GM23338 (cell line): ENCODE measurements at regions not wholly inside any gene's neighbourhood (a gene's known extent, or its start where the extent isn't known, plus 50 kb on each side); places are given as distances from the start of the nearest gene placed in this dataset.

Experiments used
- ATAC-seq: fragments of 200-7000 bp; cut with Tn5 transposase; 3 replicates; pipeline ENCODE4 v1.9.1; 2020
- DNase-seq: peaks from one replicate; pipeline ENCODE4 v3.0.0-alpha.2; 2015; ENCODE audit warnings: low spot score
- H2AFZ ChIP-seq: fragments of 200-600 bp; sonication (generic); 2 replicates; pipeline ENCODE4 v1.8.0; 2016; ENCODE audit warnings: antibody characterized with exemption, mild to moderate bottlenecking, moderate library complexity
- H3F3A ChIP-seq: fragments of 200-600 bp; sonication (generic); replicated peaks from 2 replicates; pipeline ENCODE4 v1.8.0; 2017; ENCODE audit warnings: antibody characterized with exemption, mixed run types, low read depth
- H3K27ac ChIP-seq: fragments of 200-600 bp; sonication (generic); 2 replicates; pipeline ENCODE4 v1.6.1; 2016; ENCODE audit warnings: low read depth
- H3K27me3 ChIP-seq: fragments of 200-600 bp; sonication (generic); 2 replicates; pipeline ENCODE4 v1.8.0; 2016; ENCODE audit warnings: mild to moderate bottlenecking, mixed run types, moderate library complexity; ENCODE audit not compliant: insufficient read depth
- H3K36me3 ChIP-seq: fragments of 200-600 bp; sonication (generic); 2 replicates; pipeline ENCODE4 v1.8.0; 2016; ENCODE audit warnings: mild to moderate bottlenecking; ENCODE audit not compliant: insufficient read depth
- H3K4me1 ChIP-seq: fragments of 200-600 bp; sonication (generic); 2 replicates; pipeline ENCODE4 v1.8.0; 2016; ENCODE audit warnings: mild to moderate bottlenecking, moderate library complexity; ENCODE audit not compliant: insufficient read depth
- H3K4me2 ChIP-seq: fragments of 200-600 bp; sonication (generic); 2 replicates; pipeline ENCODE4 v1.7.1; 2017; ENCODE audit warnings: mixed run types
- H3K4me3 ChIP-seq: fragments of 200-600 bp; sonication (generic); 2 replicates; pipeline ENCODE4 v1.6.1; 2016; ENCODE audit warnings: mixed run types
- H3K79me2 ChIP-seq: fragments of 200-600 bp; sonication (generic); replicated peaks from 2 replicates; pipeline ENCODE4 v1.8.0; 2017; ENCODE audit warnings: mild to moderate bottlenecking; ENCODE audit not compliant: insufficient read depth
- H3K9me2 ChIP-seq: fragments of 200-600 bp; sonication (generic); 2 replicates; pipeline ENCODE4 v1.8.0; 2017; ENCODE audit not compliant: insufficient read depth
- H4K20me1 ChIP-seq: fragments of 200-600 bp; sonication (generic); replicated peaks from 2 replicates; pipeline ENCODE4 v1.8.0; 2017; ENCODE audit warnings: mild to moderate bottlenecking; ENCODE audit not compliant: insufficient read depth
- H3K27ac Mint-ChIP-seq: 2 replicates; pipeline ENCODE4 v1.8.0; 2020; ENCODE audit warnings: inconsistent platforms, mild to moderate bottlenecking, moderate library complexity, mixed read lengths
- H3K27me3 Mint-ChIP-seq: 3 replicates; pipeline ENCODE4 v1.8.0; 2022; ENCODE audit warnings: low read depth, mild to moderate bottlenecking, moderate library complexity, mixed read lengths, inconsistent platforms; ENCODE audit not compliant: insufficient read depth, poor library complexity
- H3K36me3 Mint-ChIP-seq: 3 replicates; pipeline ENCODE4 v1.8.0; 2021; ENCODE audit warnings: low read depth, mild to moderate bottlenecking, inconsistent platforms, moderate library complexity, mixed read lengths
- H3K4me1 Mint-ChIP-seq: 3 replicates; pipeline ENCODE4 v1.8.0; 2020; ENCODE audit warnings: mild to moderate bottlenecking, inconsistent platforms, mixed read lengths
- H3K4me3 Mint-ChIP-seq: 3 replicates; pipeline ENCODE4 v1.8.0; 2021; ENCODE audit warnings: moderate library complexity, mild to moderate bottlenecking, inconsistent platforms, mixed read lengths
- H3K9me3 Mint-ChIP-seq: 3 replicates; pipeline ENCODE4 v1.8.0; 2020; ENCODE audit warnings: moderate library complexity, mild to moderate bottlenecking, inconsistent platforms, mixed read lengths
- CREB1 ChIP-seq: fragments of 250-450 bp; sonication (Bioruptor Pico); IDR thresholded peaks from 2 replicates; pipeline ENCODE4 v1.5.0; 2020; ENCODE audit warnings: low read depth, mild to moderate bottlenecking, moderate library complexity
- ETS1 ChIP-seq: IDR thresholded peaks from 2 replicates; pipeline ENCODE4 v1.6.1; 2016; ENCODE audit warnings: antibody characterized with exemption
- EZH2 ChIP-seq: fragments of 200-600 bp; sonication (generic); IDR thresholded peaks from one replicate; pipeline ENCODE4 v1.8.0; 2017; ENCODE audit warnings: antibody characterized with exemption, mild to moderate bottlenecking, low read depth; ENCODE audit not compliant: unreplicated experiment
- EZH2phosphoT487 ChIP-seq: fragments of 200-600 bp; sonication (generic); IDR thresholded peaks from one replicate; pipeline ENCODE4 v1.8.1; 2018; ENCODE audit warnings: antibody characterized with exemption; ENCODE audit not compliant: unreplicated experiment
- JUNB ChIP-seq: IDR thresholded peaks from one replicate; pipeline ENCODE4 v1.6.1; 2016; ENCODE audit warnings: antibody characterized with exemption; ENCODE audit not compliant: unreplicated experiment
- NANOG ChIP-seq: IDR thresholded peaks from 2 replicates; pipeline ENCODE4 v1.6.1; 2016; ENCODE audit warnings: antibody characterized with exemption, borderline replicate concordance
- POLR2AphosphoS5 ChIP-seq: IDR thresholded peaks from 2 replicates; pipeline ENCODE4 v1.6.1; 2016; ENCODE audit warnings: antibody characterized with exemption, low read depth
- STAT1 ChIP-seq: IDR thresholded peaks from one replicate; pipeline ENCODE4 v1.6.1; 2016; ENCODE audit warnings: antibody characterized with exemption; ENCODE audit not compliant: unreplicated experiment
- ZNF114 ChIP-seq: fragments of 250-450 bp; sonication (Bioruptor Pico); IDR thresholded peaks from 2 replicates; pipeline ENCODE4 v1.5.0; 2020; ENCODE audit warnings: mild to moderate bottlenecking, moderate library complexity
- TF ChIP-seq, protein P1 (sequence below), 2 experiments: fragments of 200-600 bp in 1 of 2; sonication (generic) in 1 of 2; conservative IDR thresholded peaks; 2 replicates each; pipeline versions ENCODE4 v1.5.1 to v1.6.1; 2016 to 2017; ENCODE audit warnings: antibody characterized with exemption in 2 of 2, low read depth in 2 of 2, mild to moderate bottlenecking in 2 of 2, moderate library complexity in 1 of 2
- TF ChIP-seq, protein P2 (sequence below): IDR thresholded peaks from one replicate; pipeline ENCODE4 v1.6.1; 2018; ENCODE audit warnings: antibody characterized with exemption; ENCODE audit not compliant: unreplicated experiment

DNA sequence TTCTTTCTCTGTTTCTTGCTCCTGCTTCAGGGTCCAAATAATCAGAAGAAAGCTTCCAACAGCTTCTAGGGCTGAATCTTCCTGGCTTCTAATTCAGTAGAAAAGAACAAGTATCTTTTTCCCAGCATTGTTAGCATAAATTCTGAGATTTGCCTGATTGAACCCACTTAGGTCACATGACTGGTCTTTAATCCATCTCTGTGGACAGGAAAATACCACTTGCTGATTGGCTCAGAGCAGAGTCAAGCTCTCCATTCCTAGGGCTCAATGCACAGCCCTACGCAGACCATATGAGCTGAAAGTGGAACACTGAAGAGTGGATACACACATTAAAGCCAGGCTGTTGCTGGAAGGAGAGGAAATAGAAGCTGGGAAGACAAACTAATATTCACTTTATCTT lies 99.6 kb upstream of the RPL34 start:
- Mint-ChIP-seq H3K27me3 (peaks cover 5% of the 10 kb centered on the region), H3K4me3 (no peak overlapping the region), H3K9me3 (no peaks in the 10 kb centered on the region; the same call in 2 of the 3 replicates), H3K27ac (no peak overlapping the region), H3K36me3 (no peaks in the 10 kb centered on the region), H3K4me1 (peaks cover 4% of the 10 kb centered on the region; the same call in 2 of the 3 replicates)
- TF ChIP-seq EZH2phosphoT487: no peak
- TF ChIP-seq CREB1 (CRISPR knock-in tag): no peak
- no peak for TF ChIP-seq ETS1
- TF ChIP-seq, protein P1, sequence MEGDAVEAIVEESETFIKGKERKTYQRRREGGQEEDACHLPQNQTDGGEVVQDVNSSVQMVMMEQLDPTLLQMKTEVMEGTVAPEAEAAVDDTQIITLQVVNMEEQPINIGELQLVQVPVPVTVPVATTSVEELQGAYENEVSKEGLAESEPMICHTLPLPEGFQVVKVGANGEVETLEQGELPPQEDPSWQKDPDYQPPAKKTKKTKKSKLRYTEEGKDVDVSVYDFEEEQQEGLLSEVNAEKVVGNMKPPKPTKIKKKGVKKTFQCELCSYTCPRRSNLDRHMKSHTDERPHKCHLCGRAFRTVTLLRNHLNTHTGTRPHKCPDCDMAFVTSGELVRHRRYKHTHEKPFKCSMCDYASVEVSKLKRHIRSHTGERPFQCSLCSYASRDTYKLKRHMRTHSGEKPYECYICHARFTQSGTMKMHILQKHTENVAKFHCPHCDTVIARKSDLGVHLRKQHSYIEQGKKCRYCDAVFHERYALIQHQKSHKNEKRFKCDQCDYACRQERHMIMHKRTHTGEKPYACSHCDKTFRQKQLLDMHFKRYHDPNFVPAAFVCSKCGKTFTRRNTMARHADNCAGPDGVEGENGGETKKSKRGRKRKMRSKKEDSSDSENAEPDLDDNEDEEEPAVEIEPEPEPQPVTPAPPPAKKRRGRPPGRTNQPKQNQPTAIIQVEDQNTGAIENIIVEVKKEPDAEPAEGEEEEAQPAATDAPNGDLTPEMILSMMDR (conservative IDR thresholded peaks at IDR 0.05; ENCODE audit: low read depth in 2 of 2): no peak
- no peak for TF ChIP-seq STAT1
- TF ChIP-seq EZH2: no peak
- TF ChIP-seq POLR2AphosphoS5: no peak
- TF ChIP-seq ZNF114: no peak
- Histone ChIP-seq H3K27me3 (no peaks in the 10 kb centered on the region), H2AFZ (peak overlapping the region; percentile 35; the same call in 1 of the 2 replicates), H3K79me2 (no peaks in the 10 kb centered on the region), H3K4me2 (no peak overlapping the region), H3K4me1 (0 out of 2 replicates have a peak, but pooled peaks cover 5% of the 10 kb centered on the region), H3K36me3 (no peaks in the 10 kb centered on the region), H3K9me2 (no peaks in the 10 kb centered on the region), H3K27ac (no peak overlapping the region), H3F3A (no peaks in the 10 kb centered on the region), H4K20me1 (no peaks in the 10 kb centered on the region), H3K4me3 (no peak overlapping the region)
- ATAC-seq (no peak), DNase-seq (no peak)

- H3K9me3 Mint-ChIP-seq: no peaks in the 10 kb centered on the region; the same call in 2 of the 3 replicates
- TF ChIP-seq POLR2AphosphoS5 (no peak), JUNB (no peak), ZNF114 (no peak), EZH2phosphoT487 (no peak), NANOG (no peak), EZH2 (no peak), ETS1 (no peak), CREB1 (CRISPR knock-in tag) (no peak), STAT1 (no peak)
- TF ChIP-seq, protein P2, sequence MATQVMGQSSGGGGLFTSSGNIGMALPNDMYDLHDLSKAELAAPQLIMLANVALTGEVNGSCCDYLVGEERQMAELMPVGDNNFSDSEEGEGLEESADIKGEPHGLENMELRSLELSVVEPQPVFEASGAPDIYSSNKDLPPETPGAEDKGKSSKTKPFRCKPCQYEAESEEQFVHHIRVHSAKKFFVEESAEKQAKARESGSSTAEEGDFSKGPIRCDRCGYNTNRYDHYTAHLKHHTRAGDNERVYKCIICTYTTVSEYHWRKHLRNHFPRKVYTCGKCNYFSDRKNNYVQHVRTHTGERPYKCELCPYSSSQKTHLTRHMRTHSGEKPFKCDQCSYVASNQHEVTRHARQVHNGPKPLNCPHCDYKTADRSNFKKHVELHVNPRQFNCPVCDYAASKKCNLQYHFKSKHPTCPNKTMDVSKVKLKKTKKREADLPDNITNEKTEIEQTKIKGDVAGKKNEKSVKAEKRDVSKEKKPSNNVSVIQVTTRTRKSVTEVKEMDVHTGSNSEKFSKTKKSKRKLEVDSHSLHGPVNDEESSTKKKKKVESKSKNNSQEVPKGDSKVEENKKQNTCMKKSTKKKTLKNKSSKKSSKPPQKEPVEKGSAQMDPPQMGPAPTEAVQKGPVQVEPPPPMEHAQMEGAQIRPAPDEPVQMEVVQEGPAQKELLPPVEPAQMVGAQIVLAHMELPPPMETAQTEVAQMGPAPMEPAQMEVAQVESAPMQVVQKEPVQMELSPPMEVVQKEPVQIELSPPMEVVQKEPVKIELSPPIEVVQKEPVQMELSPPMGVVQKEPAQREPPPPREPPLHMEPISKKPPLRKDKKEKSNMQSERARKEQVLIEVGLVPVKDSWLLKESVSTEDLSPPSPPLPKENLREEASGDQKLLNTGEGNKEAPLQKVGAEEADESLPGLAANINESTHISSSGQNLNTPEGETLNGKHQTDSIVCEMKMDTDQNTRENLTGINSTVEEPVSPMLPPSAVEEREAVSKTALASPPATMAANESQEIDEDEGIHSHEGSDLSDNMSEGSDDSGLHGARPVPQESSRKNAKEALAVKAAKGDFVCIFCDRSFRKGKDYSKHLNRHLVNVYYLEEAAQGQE: no peak
Observed at GRCh38 chr4:108519911-108520601, 100.3 kb upstream of the RPL34 start.

More at GRCh38 chr4:108519911-108520601, 100.3 kb upstream of the RPL34 start:
- H3K27me3 Mint-ChIP-seq: peaks cover 2% of the 10 kb centered on the region
- H3K4me1 Mint-ChIP-seq: peaks cover 4% of the 10 kb centered on the region; the same call in 2 of the 3 replicates
- H3K79me2 ChIP-seq: no peaks in the 10 kb centered on the region
- H2AFZ ChIP-seq: peak overlapping the region; percentile 14; the same call in 1 of the 2 replicates
- no peak overlapping the region for H3K27ac ChIP-seq
- H3K9me2 ChIP-seq: no peaks in the 10 kb centered on the region
- no peaks in the 10 kb centered on the region for H3F3A ChIP-seq
- H3K4me3 Mint-ChIP-seq: no peak overlapping the region
- ATAC-seq: no peak
- no peaks in the 10 kb centered on the region for H3K27me3 ChIP-seq
- H3K36me3 ChIP-seq: no peaks in the 10 kb centered on the region
- 0 out of 2 replicates have a peak, but pooled peaks cover 5% of the 10 kb centered on the region for H3K4me1 ChIP-seq
- DNase-seq: no peak
- no peak overlapping the region for H3K4me3 ChIP-seq
- no peak overlapping the region for H3K4me2 ChIP-seq
- no peaks in the 10 kb centered on the region for H3K36me3 Mint-ChIP-seq
- no peaks in the 10 kb centered on the region; the same call in 1 of the 2 replicates for H4K20me1 ChIP-seq
- no peak overlapping the region for H3K27ac Mint-ChIP-seq
